ENCODE measurements at regions not wholly inside any gene's neighbourhood (a gene's known extent, or its start where the extent isn't known, plus 50 kb on each side); places are given as distances from the start of the nearest gene placed in this dataset.

DNA sequence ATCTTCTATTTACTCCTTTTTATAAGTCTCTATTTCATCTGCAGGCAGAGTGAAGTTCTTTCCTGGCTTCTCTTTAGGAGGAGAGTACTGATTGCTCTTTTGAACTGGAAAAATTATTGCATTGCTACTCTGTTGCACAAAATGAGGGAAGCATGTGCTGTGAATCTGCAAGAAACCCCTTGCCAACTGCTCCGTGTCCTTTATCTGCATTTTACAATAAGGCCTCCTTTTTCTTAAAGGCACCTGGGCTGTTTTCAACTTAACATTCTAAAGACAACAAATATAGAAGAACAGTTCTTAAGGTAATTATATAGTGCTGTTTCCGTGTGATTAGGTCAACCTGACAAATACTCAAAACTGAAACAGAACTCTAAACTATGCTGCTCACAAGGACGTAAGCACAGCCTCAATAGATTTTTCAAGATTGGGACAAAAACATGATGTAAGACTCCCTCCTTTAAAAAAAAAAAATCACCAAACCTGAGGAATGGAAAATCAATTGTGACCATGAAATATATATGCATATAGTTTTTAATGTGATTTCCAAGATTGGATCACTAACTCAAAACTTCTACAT lies 716.6 kb upstream of the INTU start:
- TF ChIP-seq YY1 (IDR thresholded peaks at IDR 0.05; ENCODE audit: insufficient read depth, insufficient read length) (no peak), ZNF274 (IDR thresholded peaks at IDR 0.05; ENCODE audit: low read depth, low read length) (no peak)
